Astrocyte (in vitro differentiated cells and primary cell): ENCODE measurements at regions not wholly inside any gene's neighbourhood (a gene's known extent, or its start where the extent isn't known, plus 50 kb on each side); places are given as distances from the start of the nearest gene placed in this dataset.

Experiments
- DNase-seq: peaks from one replicate; pipeline ENCODE4 v3.0.0-alpha.2; 2010; ENCODE audit warnings: low read depth
- FAIRE-seq: peaks from 2 replicates; lab custom pipeline; 2011; peaks lifted over from hg19 to GRCh38; lab: Jason Lieb, UNC
- H2AFZ ChIP-seq: 2 replicates; pipeline ENCODE4 v1.6.0; 2012; ENCODE audit warnings: low read depth, low read length, inconsistent platforms
- H3K27ac ChIP-seq: 2 replicates; pipeline ENCODE4 v1.5.1; 2011; ENCODE audit warnings: low read depth, low read length, inconsistent platforms
- H3K27me3 ChIP-seq: 2 replicates; pipeline ENCODE4 v1.6.0; 2011; ENCODE audit warnings: low read length, inconsistent platforms; ENCODE audit not compliant: insufficient read depth
- H3K36me3 ChIP-seq: 2 replicates; pipeline ENCODE4 v1.5.1; 2011; ENCODE audit warnings: low read length, inconsistent platforms; ENCODE audit not compliant: insufficient read depth
- H3K4me1 ChIP-seq: 2 replicates; pipeline ENCODE4 v1.5.1; 2011; ENCODE audit warnings: low read length, inconsistent platforms; ENCODE audit not compliant: insufficient read depth
- H3K4me2 ChIP-seq: 2 replicates; pipeline ENCODE4 v1.6.0; 2012; ENCODE audit warnings: low read length, inconsistent platforms
- H3K4me3 ChIP-seq: 2 replicates; pipeline ENCODE4 v1.5.1; 2011; ENCODE audit warnings: low read depth, mild to moderate bottlenecking, low read length, inconsistent platforms; ENCODE audit not compliant: insufficient read depth
- H3K79me2 ChIP-seq: 2 replicates; pipeline ENCODE4 v1.6.0; 2012; ENCODE audit warnings: mild to moderate bottlenecking, low read length, inconsistent platforms; ENCODE audit not compliant: insufficient read depth
- H3K9ac ChIP-seq: 2 replicates; pipeline ENCODE4 v1.6.0; 2012; ENCODE audit warnings: mild to moderate bottlenecking, low read length, inconsistent platforms
- H3K9me3 ChIP-seq: 2 replicates; pipeline ENCODE4 v1.5.1; 2012; ENCODE audit warnings: low read depth, mild to moderate bottlenecking, low read length, inconsistent platforms; ENCODE audit not compliant: insufficient read depth
- H4K20me1 ChIP-seq: 2 replicates; pipeline ENCODE4 v1.6.0; 2012; ENCODE audit warnings: low read length, inconsistent platforms; ENCODE audit not compliant: insufficient read depth
- H3K27ac Mint-ChIP-seq: one replicate; pipeline ENCODE4 v1.8.0; 2021; ENCODE audit warnings: mild to moderate bottlenecking, mixed read lengths; ENCODE audit not compliant: unreplicated experiment
- H3K27me3 Mint-ChIP-seq: one replicate; pipeline ENCODE4 v1.8.0; 2021; ENCODE audit warnings: low read depth, mixed read lengths; ENCODE audit not compliant: unreplicated experiment
- H3K36me3 Mint-ChIP-seq: one replicate; pipeline ENCODE4 v1.8.0; 2021; ENCODE audit warnings: low read depth, mixed read lengths; ENCODE audit not compliant: unreplicated experiment
- H3K4me1 Mint-ChIP-seq: one replicate; pipeline ENCODE4 v1.8.0; 2021; ENCODE audit warnings: low read depth, mixed read lengths; ENCODE audit not compliant: unreplicated experiment
- H3K4me3 Mint-ChIP-seq: one replicate; pipeline ENCODE4 v1.8.0; 2021; ENCODE audit warnings: mild to moderate bottlenecking, moderate library complexity, mixed read lengths; ENCODE audit not compliant: unreplicated experiment
- H3K9me3 Mint-ChIP-seq: one replicate; pipeline ENCODE4 v1.8.0; 2021; ENCODE audit warnings: mild to moderate bottlenecking, mixed read lengths; ENCODE audit not compliant: unreplicated experiment
- EZH2 ChIP-seq: IDR thresholded peaks from 2 replicates; pipeline ENCODE4 v1.6.1; 2012; ENCODE audit warnings: mild to moderate bottlenecking, low read length, inconsistent platforms; ENCODE audit not compliant: insufficient read depth
- TF ChIP-seq, protein P1 (sequence below): IDR thresholded peaks from 2 replicates; pipeline ENCODE4 v1.5.1; 2011; ENCODE audit warnings: low read depth, mild to moderate bottlenecking, inconsistent platforms, low read length, moderate library complexity; ENCODE audit not compliant: insufficient read depth

DNA sequence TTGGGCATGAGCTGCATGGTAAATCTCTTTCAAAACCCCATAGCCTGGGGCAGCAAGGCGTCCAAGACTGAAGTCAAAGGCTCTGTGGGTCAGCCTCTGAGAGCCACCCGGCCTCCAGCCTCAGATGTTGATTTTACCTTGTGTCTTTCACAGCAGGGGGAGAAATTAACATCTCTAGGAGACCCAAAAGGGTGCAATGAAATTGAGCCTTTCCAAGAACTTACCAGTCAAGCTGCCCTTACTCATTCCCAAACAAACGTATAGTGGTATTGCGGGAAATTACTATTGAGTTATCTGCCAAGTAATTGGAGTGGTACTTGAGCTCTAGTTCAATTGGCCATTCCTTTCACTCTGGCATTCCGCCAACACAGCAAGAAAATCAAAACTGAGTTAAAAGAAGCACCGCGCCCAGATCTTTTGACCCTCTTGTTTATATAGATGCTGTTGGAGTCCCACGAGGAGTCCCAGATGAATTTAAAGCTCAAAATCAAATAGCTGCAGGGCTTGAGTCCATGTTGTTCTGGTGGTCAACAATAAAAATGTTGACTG lies 380.7 kb upstream of the SYT1 start:
- H3K4me1 ChIP-seq, result no peaks in the 10 kb centered on the region
- no peak overlapping the region for H3K27ac ChIP-seq
- no peak overlapping the region for H3K4me3 Mint-ChIP-seq
- H3K9ac ChIP-seq, result no peak overlapping the region
- FAIRE-seq (no peak), DNase-seq (peak; percentile 3)
- H3K27ac Mint-ChIP-seq, result no peak overlapping the region
- H3K4me1 Mint-ChIP-seq, result no peaks in the 10 kb centered on the region
- no peak overlapping the region for H3K4me2 ChIP-seq
- no peak for TF ChIP-seq EZH2
- TF ChIP-seq, protein P1, sequence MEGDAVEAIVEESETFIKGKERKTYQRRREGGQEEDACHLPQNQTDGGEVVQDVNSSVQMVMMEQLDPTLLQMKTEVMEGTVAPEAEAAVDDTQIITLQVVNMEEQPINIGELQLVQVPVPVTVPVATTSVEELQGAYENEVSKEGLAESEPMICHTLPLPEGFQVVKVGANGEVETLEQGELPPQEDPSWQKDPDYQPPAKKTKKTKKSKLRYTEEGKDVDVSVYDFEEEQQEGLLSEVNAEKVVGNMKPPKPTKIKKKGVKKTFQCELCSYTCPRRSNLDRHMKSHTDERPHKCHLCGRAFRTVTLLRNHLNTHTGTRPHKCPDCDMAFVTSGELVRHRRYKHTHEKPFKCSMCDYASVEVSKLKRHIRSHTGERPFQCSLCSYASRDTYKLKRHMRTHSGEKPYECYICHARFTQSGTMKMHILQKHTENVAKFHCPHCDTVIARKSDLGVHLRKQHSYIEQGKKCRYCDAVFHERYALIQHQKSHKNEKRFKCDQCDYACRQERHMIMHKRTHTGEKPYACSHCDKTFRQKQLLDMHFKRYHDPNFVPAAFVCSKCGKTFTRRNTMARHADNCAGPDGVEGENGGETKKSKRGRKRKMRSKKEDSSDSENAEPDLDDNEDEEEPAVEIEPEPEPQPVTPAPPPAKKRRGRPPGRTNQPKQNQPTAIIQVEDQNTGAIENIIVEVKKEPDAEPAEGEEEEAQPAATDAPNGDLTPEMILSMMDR, result no peak
- H3K4me3 ChIP-seq, result no peak overlapping the region
- no peaks in the 10 kb centered on the region for H3K36me3 Mint-ChIP-seq
- H3K9me3 Mint-ChIP-seq, result peaks cover 9% of the 10 kb centered on the region
- H4K20me1 ChIP-seq, result no peaks in the 10 kb centered on the region
- H3K79me2 ChIP-seq, result no peaks in the 10 kb centered on the region
- no peak overlapping the region for H2AFZ ChIP-seq
- no peaks in the 10 kb centered on the region for H3K9me3 ChIP-seq
- no peaks in the 10 kb centered on the region for H3K36me3 ChIP-seq
- no peaks in the 10 kb centered on the region for H3K27me3 Mint-ChIP-seq
- H3K27me3 ChIP-seq, result no peaks in the 10 kb centered on the region

GRCh38 chr12:78489990-78490389 lies 374.6 kb upstream of the SYT1 start:
- Histone ChIP-seq H3K4me3 (no peak overlapping the region), H3K9ac (no peak overlapping the region), H3K4me1 (no peaks in the 10 kb centered on the region), H3K27me3 (no peaks in the 10 kb centered on the region), H3K27ac (no peak overlapping the region), H3K79me2 (no peaks in the 10 kb centered on the region), H3K9me3 (no peaks in the 10 kb centered on the region), H4K20me1 (no peaks in the 10 kb centered on the region), H2AFZ (no peak overlapping the region), H3K36me3 (no peaks in the 10 kb centered on the region), H3K4me2 (no peak overlapping the region)
- no peak for TF ChIP-seq EZH2
- TF ChIP-seq, protein P1, result no peak
- no peaks in the 10 kb centered on the region for H3K27me3 Mint-ChIP-seq
- no peak overlapping the region for H3K4me3 Mint-ChIP-seq
- no peaks in the 10 kb centered on the region for H3K36me3 Mint-ChIP-seq
- FAIRE-seq (no peak), DNase-seq (peak; percentile 44)
- H3K27ac Mint-ChIP-seq, result no peak overlapping the region
- H3K4me1 Mint-ChIP-seq, result peaks cover 4% of the 10 kb centered on the region
- H3K9me3 Mint-ChIP-seq, result peaks cover 9% of the 10 kb centered on the region

DNA sequence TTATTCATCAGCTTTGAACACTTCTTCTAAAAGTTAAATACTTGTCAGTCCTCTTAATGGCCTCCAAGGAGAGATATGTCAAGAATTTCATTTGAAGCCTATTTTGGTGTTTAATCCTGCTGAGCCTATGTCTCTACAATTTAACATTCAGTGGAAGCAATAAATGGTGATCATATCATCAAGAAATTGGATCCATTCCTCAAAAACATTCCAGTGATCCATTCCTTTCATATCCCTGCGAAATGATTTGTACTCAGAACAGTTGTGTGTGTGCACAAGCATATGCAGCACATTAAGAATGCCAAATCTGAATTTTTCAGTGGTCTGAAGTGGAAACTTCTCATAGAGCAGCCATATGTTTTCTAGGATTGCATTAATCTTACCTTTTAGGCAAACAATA lies 373.7 kb upstream of the SYT1 start:
- H3K4me2 ChIP-seq, result no peak overlapping the region
- H3K27me3 ChIP-seq, result no peaks in the 10 kb centered on the region
- no peak overlapping the region for H2AFZ ChIP-seq
- H3K9me3 ChIP-seq, result no peaks in the 10 kb centered on the region
- no peak overlapping the region for H3K27ac ChIP-seq
- Mint-ChIP-seq H3K36me3 (no peaks in the 10 kb centered on the region), H3K4me1 (peaks cover 4% of the 10 kb centered on the region), H3K27me3 (no peaks in the 10 kb centered on the region), H3K4me3 (no peak overlapping the region), H3K27ac (no peak overlapping the region), H3K9me3 (peaks cover 7% of the 10 kb centered on the region)
- H3K4me1 ChIP-seq, result no peaks in the 10 kb centered on the region
- peak; percentile 74 for DNase-seq
- no peaks in the 10 kb centered on the region for H3K79me2 ChIP-seq
- TF ChIP-seq, protein P1, result no peak
- TF ChIP-seq EZH2, result no peak
- H3K9ac ChIP-seq, result no peak overlapping the region
- H4K20me1 ChIP-seq, result no peaks in the 10 kb centered on the region
- no peaks in the 10 kb centered on the region for H3K36me3 ChIP-seq
- no peak overlapping the region for H3K4me3 ChIP-seq
- no peak for FAIRE-seq
